ENCODE measurements at regions not wholly inside any gene's neighbourhood (a gene's known extent, or its start where the extent isn't known, plus 50 kb on each side); places are given as distances from the start of the nearest gene placed in this dataset.

- Histone ChIP-seq H2AFZ (ENCODE audit: low read length) (peak overlapping the region; percentile 71; the same call in 1 of the 2 replicates), H2BK12ac (ENCODE audit: low read depth, low read length) (no peak overlapping the region), H4K8ac (ENCODE audit: extremely low read depth, insufficient read depth, low read length) (no peak overlapping the region), H3K9me3 (ENCODE audit: insufficient read depth in 2 of 2, low read depth in 1 of 2, low read length in 1 of 2) (no peaks in the 10 kb centered on the region), H3K23me2 (ENCODE audit: low read depth, low read length) (no peaks in the 10 kb centered on the region), H2BK20ac (ENCODE audit: low read length) (no peak overlapping the region), H3K14ac (ENCODE audit: insufficient read length) (no peak overlapping the region), H4K91ac (replicated peaks; ENCODE audit: insufficient read length, low read length) (no peak overlapping the region), H3K56ac (replicated peaks; ENCODE audit: insufficient read length, low read depth, low read length) (no peak overlapping the region), H4K5ac (ENCODE audit: insufficient read length, low read depth, low read length) (no peak overlapping the region), H2BK120ac (replicated peaks; ENCODE audit: low read depth, low read length) (no peak overlapping the region), H3K27ac (ENCODE audit: low read depth, low read length) (no peak overlapping the region; the same call in 1 of the 2 replicates), H2BK15ac (ENCODE audit: low read length) (no peak overlapping the region), H3K23ac (ENCODE audit: insufficient read length) (no peak overlapping the region), H3K4me2 (ENCODE audit: insufficient read depth in 1 of 2, low read depth in 2 of 2, low read length in 2 of 2) (no peak overlapping the region), H3K79me2 (ENCODE audit: control insufficient read depth in 1 of 2, insufficient read depth in 2 of 2, low read length in 2 of 2) (no peaks in the 10 kb centered on the region), H3K27me3 (replicated peaks in 1 of 4; ENCODE audit: control insufficient read depth in 3 of 4, extremely low read depth in 1 of 4, insufficient read depth in 3 of 4, low read length in 3 of 4) (no peaks in the 10 kb centered on the region), H2BK5ac (ENCODE audit: low read depth, low read length) (no peak overlapping the region), H4K20me1 (replicated peaks in 1 of 2; ENCODE audit: control insufficient read depth in 1 of 2, insufficient read depth in 2 of 2, low read length in 2 of 2) (no peaks in the 10 kb centered on the region), H2AK5ac (ENCODE audit: low read depth, low read length) (no peak overlapping the region), H3K79me1 (ENCODE audit: low read depth, low read length) (no peaks in the 10 kb centered on the region), H3K18ac (ENCODE audit: extremely low read depth, low read length) (no peak overlapping the region), H3K9ac (replicated peaks in 1 of 4; ENCODE audit: extremely low read depth in 1 of 4, low read depth in 3 of 4, low read length in 3 of 4) (no peak overlapping the region), H3K4me3 (ENCODE audit: extremely low read depth in 1 of 4, insufficient read depth in 2 of 4, low read depth in 3 of 4, low read length in 4 of 4) (no peak overlapping the region), H3K36me3 (ENCODE audit: control insufficient read depth in 2 of 4, insufficient read depth in 4 of 4, low read length in 3 of 4) (no peaks in the 10 kb centered on the region), H3K4me1 (replicated peaks in 1 of 4; ENCODE audit: control insufficient read depth in 3 of 4, insufficient read depth in 4 of 4, low read length in 3 of 4) (peaks cover 0 to 5% (median 2%) of the 10 kb centered on the region in 4 experiments; a peak in 2 of 7 replicates), H3K4ac (replicated peaks; ENCODE audit: insufficient read length, low read depth, low read length) (no peak overlapping the region)
- no peak for DNase-seq (ENCODE audit: low read depth in 1 of 2, low spot score in 2 of 2)
- no peak for TF ChIP-seq KDM4A (IDR thresholded peaks at IDR 0.05; ENCODE audit: low read depth, low read length, severe bottlenecking)
- FAIRE-seq = no peak
- CTCF ChIA-PET (ENCODE audit: partially characterized antibody) = interaction anchor here (0.7 to 1.2 kb wide), 4 partner anchors 35 to 288 kb away, joined by 3 to 4 read pairs (median 3); no protein-coding TSS in a partner anchor
- 87% methylated on average over 6 of the region's 6 CpGs; no CpG with 5 or more reads in 1 of the 2 experiments for WGBS, 2 experiments (ENCODE audit: extremely low coverage in 1 of 2, insufficient coverage in 1 of 2, insufficient read length in 1 of 2, insufficient replicate concordance in 2 of 2, low coverage in 1 of 2, low lambda C conversion rate in 2 of 2, missing lambda C conversion rate in 1 of 2)
- POLR2A ChIA-PET (ENCODE audit: partially characterized antibody) = no interaction called here
Measured at GRCh38 chr6:134481966-134482365, 164.1 kb upstream of the SGK1 start.
